ENCODE measurements at regions not wholly inside any gene's neighbourhood (a gene's known extent, or its start where the extent isn't known, plus 50 kb on each side); places are given as distances from the start of the nearest gene placed in this dataset.

DNA sequence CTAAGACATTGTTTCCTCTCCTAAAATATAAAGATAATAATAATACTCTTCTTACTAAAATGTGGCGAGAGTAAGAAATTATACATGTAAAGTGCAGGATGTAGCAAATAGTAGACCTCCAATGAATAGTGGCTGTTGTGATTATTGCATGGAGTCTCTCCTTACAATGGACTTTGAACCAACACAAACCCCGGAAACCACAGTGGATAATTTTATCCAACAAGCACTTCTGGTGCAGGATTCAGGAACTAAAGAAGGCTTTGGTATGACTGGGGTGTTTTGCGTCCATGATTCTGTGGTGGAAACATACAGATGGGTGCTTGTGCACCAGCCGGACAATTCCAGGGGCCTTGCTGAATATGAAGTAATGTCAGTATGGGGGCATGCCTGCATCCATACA lies 146.4 kb upstream of the UBASH3B start:
- TF ChIP-seq CTCF (IDR thresholded peaks at IDR 0.05) (no peak), POLR2A (IDR thresholded peaks at IDR 0.05) (no peak)
